GM18909 (cell line): ENCODE measurements at regions not wholly inside any gene's neighbourhood (a gene's known extent, or its start where the extent isn't known, plus 50 kb on each side); places are given as distances from the start of the nearest gene placed in this dataset.
"Not testable (repeated sequence)": the region's sequence is repeated elsewhere in the genome, so short reads cannot be mapped to it uniquely, and the experiment has no call there.

Experiments
- ATAC-seq: cut with Tn5 transposase; IDR thresholded peaks from one replicate; pipeline ENCODE4 v1.9.1; 2021; ENCODE audit warnings: mild to moderate bottlenecking; ENCODE audit not compliant: unreplicated experiment, poor library complexity

DNA sequence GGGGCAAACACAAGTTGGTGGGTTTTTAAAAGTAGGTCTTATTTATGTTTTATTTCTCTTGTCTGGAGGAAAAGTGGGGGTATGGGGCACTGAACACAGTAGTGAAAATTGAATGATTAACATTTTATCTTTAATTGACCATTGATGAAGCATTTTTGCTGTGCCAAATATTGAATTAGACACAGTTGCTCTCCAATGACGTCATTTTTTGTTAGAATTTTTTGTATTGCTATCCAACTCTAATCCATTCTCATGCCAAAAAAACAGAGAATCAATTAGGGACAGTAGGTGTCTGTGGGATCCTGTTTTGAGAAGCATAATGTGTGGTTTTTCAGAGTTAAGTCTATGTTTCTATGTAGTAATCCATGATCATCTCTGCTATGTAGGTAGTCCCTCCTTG, 1032.8 kb downstream of the STPG2 start:
- no peak for ATAC-seq

DNA sequence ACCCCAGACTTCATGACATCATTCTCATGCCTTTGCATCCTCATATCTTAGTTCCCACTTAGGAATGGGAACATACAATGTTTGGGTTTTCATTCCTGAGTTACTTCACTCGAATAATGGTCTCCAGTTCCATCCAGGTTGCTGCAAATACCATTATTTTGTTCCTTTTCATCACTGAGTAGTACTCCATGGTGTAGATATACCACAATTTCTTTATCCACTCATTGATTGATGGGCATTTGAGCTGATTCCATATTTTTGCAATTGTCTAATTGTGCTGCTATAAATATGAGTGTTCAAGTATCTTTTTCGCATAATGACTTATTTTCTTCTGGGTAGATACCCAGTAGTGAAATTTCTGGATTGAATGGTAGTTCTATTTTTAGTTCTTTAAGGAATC, 1026.8 kb downstream of the STPG2 start:
- no peak for ATAC-seq

GRCh38 chr4:97121493-97121892, 1021.8 kb downstream of the STPG2 start:
- ATAC-seq: no peak

DNA sequence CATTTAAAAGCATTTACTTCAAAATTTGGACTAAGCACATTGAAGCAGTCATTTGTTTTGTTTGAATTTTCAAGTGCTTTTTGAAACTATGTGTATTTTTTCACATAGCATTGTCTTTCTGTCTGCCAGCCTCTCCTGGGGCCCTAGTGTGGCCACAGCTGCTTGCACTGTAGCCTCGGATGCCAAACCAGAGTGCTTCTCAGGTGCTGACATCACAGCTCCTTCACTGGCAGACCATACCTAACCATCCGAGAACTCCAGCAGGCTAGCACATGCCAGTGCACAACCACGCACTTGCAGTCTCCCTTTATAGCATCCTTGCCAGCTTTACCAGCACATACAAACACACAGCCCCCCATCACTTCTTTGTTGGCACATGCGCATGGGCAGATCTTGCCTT, 1019.7 kb downstream of the STPG2 start:
- no peak for ATAC-seq

DNA sequence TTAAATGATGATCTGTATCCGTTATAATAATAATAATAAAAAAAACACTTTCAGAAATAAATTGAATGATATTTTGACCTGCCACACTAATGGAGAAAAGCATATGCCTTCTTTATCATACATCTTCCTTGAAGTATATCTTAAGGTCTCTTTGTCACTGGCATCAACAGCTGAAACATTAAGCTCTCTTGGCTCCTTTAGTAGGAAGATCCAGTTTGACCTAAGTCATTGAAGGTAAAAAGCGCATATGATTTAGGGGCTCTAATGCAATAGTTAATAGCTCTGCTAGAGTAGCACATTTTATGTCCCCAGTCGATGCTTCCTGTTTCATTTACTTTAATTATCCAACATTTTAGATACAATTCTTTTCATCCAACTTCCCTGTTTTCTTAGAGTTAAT, 1010.8 kb downstream of the STPG2 start:
- no peak for ATAC-seq

- ATAC-seq: no peak
These were observed 1008.8 kb downstream of the STPG2 start for GRCh38 chr4:97134456-97134855.

GRCh38 chr4:97139791-97140190, 1003.5 kb downstream of the STPG2 start:
- no peak for ATAC-seq

GRCh38 chr4:97140545-97140944, 1002.7 kb downstream of the STPG2 start:
- ATAC-seq: no peak

DNA sequence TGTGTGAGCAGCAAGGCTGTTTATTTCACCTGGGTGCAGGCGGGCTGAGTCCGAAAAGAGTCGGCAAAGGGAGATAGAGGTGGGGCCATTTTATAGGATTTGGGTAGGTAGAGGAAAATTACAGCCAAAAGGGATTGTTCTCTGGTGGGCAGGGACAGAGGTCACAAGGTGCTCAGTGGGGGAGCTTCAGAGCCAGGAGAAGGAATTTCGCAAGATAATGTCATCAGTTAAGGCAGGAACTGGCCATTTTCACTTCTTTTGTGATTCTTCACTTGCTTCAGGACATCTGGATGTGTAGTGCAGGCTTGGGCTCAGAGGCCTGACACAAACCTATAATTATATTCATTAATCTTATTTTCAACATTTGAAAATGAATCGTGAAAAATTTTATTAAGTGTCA, 1001.9 kb downstream of the STPG2 start:
- not testable (repeated sequence) for ATAC-seq

DNA sequence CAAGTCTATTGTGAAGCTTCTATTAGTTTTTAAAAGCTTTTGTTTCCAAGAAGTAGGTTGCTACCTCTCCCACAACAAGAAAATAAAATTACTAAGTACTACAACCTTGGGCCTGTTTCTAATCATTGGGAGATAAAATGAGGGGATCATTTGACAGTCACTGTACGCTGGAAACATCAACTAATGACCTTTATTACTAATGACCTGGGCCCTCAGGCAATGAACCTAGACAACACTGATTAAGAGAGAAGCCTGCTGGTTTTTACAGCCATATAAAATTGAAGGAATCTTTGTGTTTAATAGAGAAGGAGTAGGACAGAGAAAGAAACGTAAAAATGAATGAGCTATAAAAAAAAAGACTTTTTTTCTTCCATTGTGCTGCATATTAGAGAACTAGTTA, 1000.9 kb downstream of the STPG2 start:
- ATAC-seq: no peak

- ATAC-seq: no peak
These were observed 1000.4 kb downstream of the STPG2 start for GRCh38 chr4:97142893-97143292.

GRCh38 chr4:97144199-97144598, 999.1 kb downstream of the STPG2 start:
- no peak for ATAC-seq

DNA sequence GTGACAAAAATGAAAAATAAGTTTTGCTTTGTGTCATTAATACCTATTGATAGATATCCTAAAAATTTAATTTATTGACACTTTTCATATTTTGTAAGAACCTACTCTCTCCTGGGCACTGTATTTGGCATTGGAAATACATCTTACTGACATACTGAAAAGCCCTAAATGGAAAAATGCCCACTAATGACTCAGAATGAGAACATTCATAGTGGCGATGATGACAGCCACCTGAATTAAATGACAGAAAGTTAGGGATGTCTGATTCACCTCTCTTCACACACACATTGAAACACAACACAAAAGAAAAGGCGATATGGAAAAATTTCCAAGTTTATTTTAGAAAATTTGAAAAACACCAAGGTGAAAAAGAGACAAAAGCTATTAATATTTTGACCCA, 992.3 kb downstream of the STPG2 start:
- ATAC-seq: no peak

- no peak for ATAC-seq
These were observed 991.1 kb downstream of the STPG2 start for GRCh38 chr4:97152149-97152548.

GRCh38 chr4:97153042-97153441, 990.2 kb downstream of the STPG2 start:
- ATAC-seq: no peak

DNA sequence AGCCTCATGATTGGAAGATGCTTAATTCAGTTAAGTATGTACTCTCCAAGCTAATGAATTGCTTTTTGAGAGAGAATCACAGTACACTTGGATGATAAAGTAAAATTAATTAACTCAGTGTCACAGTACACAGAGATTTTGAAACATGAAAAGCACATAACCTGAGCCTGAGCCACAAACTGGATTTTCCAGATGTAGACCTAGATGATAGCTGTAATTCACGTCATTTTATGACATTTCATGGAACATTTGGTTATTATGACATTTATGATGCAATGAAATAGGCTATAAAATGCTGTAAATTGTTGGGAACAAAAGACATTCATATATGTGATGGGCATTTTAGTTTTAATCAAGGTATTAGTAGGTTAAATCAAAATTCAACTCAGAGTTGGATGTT, 983.7 kb downstream of the STPG2 start:
- no peak for ATAC-seq

- no peak for ATAC-seq
These were observed 958.0 kb downstream of the STPG2 start for GRCh38 chr4:97185233-97185632.

DNA sequence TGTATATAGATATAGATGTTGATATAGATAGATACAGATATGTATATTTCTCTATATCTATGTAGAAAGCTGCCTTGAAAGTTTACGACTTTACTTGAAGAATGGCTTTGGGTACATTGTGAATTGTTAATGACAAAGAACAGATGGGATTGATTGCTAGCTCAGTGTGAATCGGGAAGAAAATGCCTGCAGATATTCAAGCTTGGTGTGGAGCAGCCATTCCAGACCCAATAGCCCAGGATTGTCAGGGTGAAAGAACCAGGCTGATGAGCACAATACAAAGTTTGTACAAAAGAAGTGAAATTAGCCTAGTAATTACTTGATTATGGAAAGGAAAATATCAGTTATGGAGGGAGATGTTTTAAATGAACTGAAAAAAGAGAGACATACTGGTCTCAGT, 946.2 kb downstream of the STPG2 start:
- no peak for ATAC-seq

GRCh38 chr4:97208749-97209148, 934.5 kb downstream of the STPG2 start:
- ATAC-seq: no peak

DNA sequence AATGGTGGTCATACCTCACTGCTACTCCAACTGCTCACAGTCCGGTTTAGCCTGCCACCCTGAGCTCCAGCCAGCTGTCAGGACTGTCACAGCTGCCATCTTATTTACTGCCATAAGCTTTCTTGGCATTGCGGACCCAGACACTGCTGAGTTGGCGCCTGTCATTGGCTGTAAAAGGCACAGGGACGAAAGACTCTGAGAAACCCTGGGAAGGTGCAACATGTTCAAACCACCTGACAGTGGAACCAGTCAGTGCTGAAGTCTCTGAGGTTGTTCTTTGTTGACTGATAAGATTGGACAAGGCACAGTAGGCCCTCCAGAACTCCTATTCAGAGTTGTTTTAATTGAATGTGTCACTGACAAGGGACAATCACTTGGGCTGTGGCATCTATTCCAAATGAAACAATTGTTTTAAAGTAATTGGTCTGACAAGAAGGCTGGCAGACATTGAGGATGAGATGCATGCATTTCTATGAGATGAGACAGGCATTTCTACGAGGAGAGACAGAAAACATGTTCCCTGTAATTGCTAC, 927.8 kb downstream of the STPG2 start:
- ATAC-seq: no peak

DNA sequence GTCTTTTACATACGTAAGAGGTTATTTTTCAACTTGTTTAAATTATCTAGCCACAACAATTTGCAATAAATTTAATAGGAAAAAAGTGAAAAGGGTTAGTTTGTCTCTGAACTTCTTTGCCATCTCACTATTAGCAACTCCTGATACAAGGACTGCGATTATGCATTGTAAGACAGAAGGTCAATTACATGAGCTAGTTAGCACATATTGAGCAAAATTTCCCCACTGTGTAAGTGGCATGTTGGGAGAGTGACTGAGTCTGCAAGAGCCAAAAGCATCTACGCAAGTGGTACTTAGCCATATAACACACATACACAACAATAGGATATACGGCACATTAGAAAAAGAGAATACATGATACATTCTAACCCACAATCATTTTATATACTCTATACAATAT, 927.2 kb downstream of the STPG2 start:
- ATAC-seq: no peak

DNA sequence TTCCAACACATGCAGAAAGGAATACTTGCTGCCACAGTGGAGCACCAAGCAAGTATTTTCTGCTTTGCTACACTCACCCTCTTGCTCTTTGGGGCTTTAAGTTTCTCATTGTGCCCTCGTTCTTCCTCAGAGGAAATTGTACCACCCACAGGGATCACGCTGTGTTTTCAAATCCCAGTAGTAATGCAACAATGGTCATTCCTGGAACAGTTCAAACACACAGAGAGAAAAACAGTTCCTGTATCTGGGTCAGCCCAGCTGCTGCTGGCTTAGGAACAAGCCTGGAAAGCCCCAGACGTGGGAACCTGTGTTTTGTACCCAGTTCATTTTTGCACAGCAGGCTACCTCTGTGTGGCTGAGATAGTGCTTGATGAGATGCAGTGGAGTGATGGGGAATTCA, 907.8 kb downstream of the STPG2 start:
- no peak for ATAC-seq
